ENCODE measurements at regions not wholly inside any gene's neighbourhood (a gene's known extent, or its start where the extent isn't known, plus 50 kb on each side); places are given as distances from the start of the nearest gene placed in this dataset.

DNA sequence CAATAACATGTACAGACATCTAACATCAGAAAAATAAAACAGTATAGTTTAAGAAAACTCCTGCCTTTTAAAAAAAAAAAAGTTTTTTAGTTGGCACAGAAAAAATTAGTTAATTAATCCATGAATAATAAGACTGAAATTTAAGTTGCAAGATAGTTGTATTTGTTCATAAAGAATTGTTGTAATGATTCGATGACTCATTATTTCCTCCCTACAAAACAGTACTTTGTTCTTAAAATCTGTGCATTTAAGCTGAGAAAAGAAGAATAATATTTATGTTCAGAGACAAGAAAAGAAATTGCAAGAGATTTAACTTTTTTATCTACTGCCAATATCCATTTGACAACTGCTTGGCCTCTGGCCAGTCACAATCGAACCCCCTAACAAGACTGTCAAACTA lies 894.7 kb downstream of the ADGRL2 start:
- H3K4me1 ChIP-seq = no peaks in the 10 kb centered on the region
- intact Hi-C loops (cut with DNase I) = no loop called here
- H3K27ac ChIP-seq = no peak overlapping the region
- no peak for DNase-seq
- H3K27me3 ChIP-seq = no peaks in the 10 kb centered on the region
- TF ChIP-seq, protein P1, sequence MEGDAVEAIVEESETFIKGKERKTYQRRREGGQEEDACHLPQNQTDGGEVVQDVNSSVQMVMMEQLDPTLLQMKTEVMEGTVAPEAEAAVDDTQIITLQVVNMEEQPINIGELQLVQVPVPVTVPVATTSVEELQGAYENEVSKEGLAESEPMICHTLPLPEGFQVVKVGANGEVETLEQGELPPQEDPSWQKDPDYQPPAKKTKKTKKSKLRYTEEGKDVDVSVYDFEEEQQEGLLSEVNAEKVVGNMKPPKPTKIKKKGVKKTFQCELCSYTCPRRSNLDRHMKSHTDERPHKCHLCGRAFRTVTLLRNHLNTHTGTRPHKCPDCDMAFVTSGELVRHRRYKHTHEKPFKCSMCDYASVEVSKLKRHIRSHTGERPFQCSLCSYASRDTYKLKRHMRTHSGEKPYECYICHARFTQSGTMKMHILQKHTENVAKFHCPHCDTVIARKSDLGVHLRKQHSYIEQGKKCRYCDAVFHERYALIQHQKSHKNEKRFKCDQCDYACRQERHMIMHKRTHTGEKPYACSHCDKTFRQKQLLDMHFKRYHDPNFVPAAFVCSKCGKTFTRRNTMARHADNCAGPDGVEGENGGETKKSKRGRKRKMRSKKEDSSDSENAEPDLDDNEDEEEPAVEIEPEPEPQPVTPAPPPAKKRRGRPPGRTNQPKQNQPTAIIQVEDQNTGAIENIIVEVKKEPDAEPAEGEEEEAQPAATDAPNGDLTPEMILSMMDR (IDR thresholded peaks at IDR 0.05) = no peak
- H3K4me3 ChIP-seq = no peak overlapping the region
- H3K9me3 ChIP-seq = peaks cover 0 to 1% of the 10 kb centered on the region in 2 donors
- H3K36me3 ChIP-seq = no peaks in the 10 kb centered on the region
- ATAC-seq = no peak

DNA sequence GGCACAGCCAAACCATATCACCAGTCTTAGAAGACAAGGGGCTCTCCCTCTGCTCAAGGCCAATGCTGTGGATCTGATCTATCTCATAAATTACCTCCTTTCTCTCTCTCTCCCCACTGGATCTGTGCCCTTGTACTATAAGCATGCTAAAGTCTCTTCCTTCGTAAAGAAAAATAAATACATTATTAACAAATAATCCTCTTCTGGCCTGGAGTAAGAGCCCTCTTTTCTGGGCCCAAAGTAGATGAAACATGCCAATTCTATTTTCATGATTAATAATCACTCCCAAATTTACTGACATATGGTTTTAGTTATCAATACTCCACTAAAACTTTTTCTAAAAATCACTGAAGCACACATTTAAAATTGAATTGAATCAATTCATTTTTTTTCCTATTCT lies 889.7 kb downstream of the ADGRL2 start:
- H3K27ac ChIP-seq = no peak overlapping the region
- DNase-seq (no peak), ATAC-seq (no peak)
- H3K4me3 ChIP-seq = no peak overlapping the region
- H3K9me3 ChIP-seq = peaks cover 0 to 41% of the 10 kb centered on the region in 2 donors
- H3K27me3 ChIP-seq = no peaks in the 10 kb centered on the region
- TF ChIP-seq, protein P1 (IDR thresholded peaks at IDR 0.05) = no peak
- no peaks in the 10 kb centered on the region for H3K4me1 ChIP-seq
- intact Hi-C loops (cut with DNase I) = no loop called here
- no peaks in the 10 kb centered on the region for H3K36me3 ChIP-seq

DNA sequence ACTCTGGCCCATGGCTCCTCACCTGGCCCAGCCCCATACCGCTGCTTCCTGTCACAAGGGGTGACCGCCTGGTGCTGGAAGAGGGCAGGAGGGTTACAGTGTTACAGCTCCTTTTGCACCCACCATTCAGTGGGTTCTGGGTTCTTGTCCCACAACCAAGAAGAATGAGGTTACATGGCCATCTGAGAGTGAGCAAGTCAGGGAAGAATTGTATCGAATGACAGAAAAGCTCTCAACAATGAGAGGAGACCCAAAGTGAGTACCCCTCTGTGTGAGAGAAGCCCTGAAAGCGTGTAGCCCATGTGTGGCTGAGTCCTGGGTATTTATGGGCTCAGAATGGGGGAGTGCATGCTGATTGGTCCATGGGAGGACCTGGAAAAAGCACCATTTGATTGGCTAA lies 888.5 kb downstream of the ADGRL2 start:
- peaks cover 0 to 43% of the 10 kb centered on the region in 2 donors for H3K9me3 ChIP-seq
- no peaks in the 10 kb centered on the region for H3K4me1 ChIP-seq
- TF ChIP-seq, protein P1 (IDR thresholded peaks at IDR 0.05) = no peak
- H3K27ac ChIP-seq = no peak overlapping the region
- intact Hi-C loops (cut with DNase I) = no loop called here
- ATAC-seq (no peak), DNase-seq (no peak)
- no peaks in the 10 kb centered on the region for H3K36me3 ChIP-seq
- H3K4me3 ChIP-seq = no peak overlapping the region
- H3K27me3 ChIP-seq = no peaks in the 10 kb centered on the region

DNA sequence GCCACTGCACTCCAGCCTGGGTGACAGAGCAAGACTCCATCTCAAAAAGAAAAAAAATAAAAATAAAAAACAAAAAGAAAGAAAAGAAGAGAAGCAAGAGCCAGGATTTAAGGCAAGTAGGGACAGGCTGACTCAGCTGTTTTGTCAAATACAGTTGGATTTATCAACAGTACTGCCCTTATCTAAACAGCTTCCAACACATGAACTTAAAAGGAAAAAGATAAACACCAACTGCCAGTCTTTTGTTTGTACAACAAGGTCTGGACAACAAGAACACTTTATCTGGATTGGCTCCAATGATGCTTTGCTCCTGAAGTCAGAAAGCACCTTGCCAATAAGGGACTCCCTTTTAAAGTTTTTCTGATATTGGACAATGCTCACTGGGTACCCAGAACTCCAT lies 886.0 kb downstream of the ADGRL2 start:
- H3K27ac ChIP-seq = no peak overlapping the region
- no peaks in the 10 kb centered on the region for H3K36me3 ChIP-seq
- peaks cover 0 to 43% of the 10 kb centered on the region in 2 donors for H3K9me3 ChIP-seq
- no peaks in the 10 kb centered on the region for H3K27me3 ChIP-seq
- no peak for ATAC-seq
- no peaks in the 10 kb centered on the region for H3K4me1 ChIP-seq
- H3K4me3 ChIP-seq = no peak overlapping the region
- intact Hi-C loops (cut with DNase I) = no loop called here
- TF ChIP-seq, protein P1 (IDR thresholded peaks at IDR 0.05) = no peak
- DNase-seq = no peak

DNA sequence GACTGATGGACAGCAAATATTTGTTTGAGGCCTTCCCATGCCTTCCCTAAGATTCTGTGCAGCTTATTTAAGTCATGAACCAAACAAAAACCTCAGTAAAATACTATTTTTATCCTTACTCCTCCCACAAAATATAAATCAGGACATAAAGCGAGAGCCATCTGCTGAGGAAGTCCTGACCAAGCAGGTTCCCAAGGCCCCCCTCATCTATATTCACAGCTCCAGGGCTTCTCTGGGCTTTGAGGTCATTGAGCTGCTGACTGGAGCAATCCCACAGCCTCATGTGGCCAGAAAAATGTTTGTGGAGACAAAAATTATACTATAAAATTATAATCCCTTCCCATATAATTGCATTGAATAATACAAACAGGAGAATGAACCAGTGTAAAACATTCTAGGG lies 846.2 kb downstream of the ADGRL2 start:
- no peaks in the 10 kb centered on the region for H3K4me1 ChIP-seq
- intact Hi-C loops (cut with DNase I) = no loop called here
- H3K27me3 ChIP-seq = no peaks in the 10 kb centered on the region
- TF ChIP-seq, protein P1 (IDR thresholded peaks at IDR 0.05) = no peak
- H3K27ac ChIP-seq = no peak overlapping the region
- no peaks in the 10 kb centered on the region for H3K36me3 ChIP-seq
- DNase-seq (no peak), ATAC-seq (no peak)
- H3K9me3 ChIP-seq = no peaks in the 10 kb centered on the region
- H3K4me3 ChIP-seq = no peak overlapping the region

All from left lung (tissue), 4 donors.